Fibroblast of lung (primary cell): ENCODE measurements at regions not wholly inside any gene's neighbourhood (a gene's known extent, or its start where the extent isn't known, plus 50 kb on each side); places are given as distances from the start of the nearest gene placed in this dataset.
"Not testable (repeated sequence)": the region's sequence is repeated elsewhere in the genome, so short reads cannot be mapped to it uniquely, and the experiment has no call there.

Experiments used
- DNase-seq, 2 donors: peaks; one replicate each; pipeline versions ENCODE4 v3.0.0 to v3.0.0-alpha.2; 2010; ENCODE audit warnings: low read depth in 2 of 2
- H2AFZ ChIP-seq: 2 replicates; pipeline ENCODE4 v1.5.1; 2012; ENCODE audit warnings: low read length, control low read depth, inconsistent platforms
- H3K27ac ChIP-seq: 2 replicates; pipeline ENCODE4 v1.5.1; 2011; ENCODE audit warnings: low read length, control low read depth; ENCODE audit not compliant: insufficient read depth
- H3K27me3 ChIP-seq: 2 replicates; pipeline ENCODE4 v1.5.1; 2011; ENCODE audit warnings: mild to moderate bottlenecking, low read length; ENCODE audit not compliant: control insufficient read depth, insufficient read depth
- H3K36me3 ChIP-seq: 2 replicates; pipeline ENCODE4 v1.5.1; 2011; ENCODE audit warnings: low read length; ENCODE audit not compliant: control insufficient read depth, insufficient read depth
- H3K4me1 ChIP-seq: 2 replicates; pipeline ENCODE4 v1.5.1; 2011; ENCODE audit warnings: low read length; ENCODE audit not compliant: control insufficient read depth, insufficient read depth; ENCODE audit errors: extremely low read depth
- H3K4me2 ChIP-seq: 2 replicates; pipeline ENCODE4 v1.5.1; 2011; ENCODE audit warnings: low read length, control low read depth; ENCODE audit not compliant: insufficient read depth; ENCODE audit errors: extremely low read depth
- H3K4me3 ChIP-seq, 4 experiments: fragments of 200-600 bp in 1 of 4; sonication (generic) in 1 of 4; replicated peaks in 1 of 4; 2 replicates each; pipeline ENCODE4 v1.5.1; 2011 to 2016; ENCODE audit warnings: low read length in 4 of 4, low read depth in 3 of 4, mild to moderate bottlenecking in 3 of 4, control low read depth in 2 of 4, inconsistent platforms in 1 of 4, mixed read lengths in 1 of 4; ENCODE audit not compliant: insufficient read depth in 1 of 4; ENCODE audit errors: control extremely low read depth in 1 of 4
- H3K79me2 ChIP-seq: 2 replicates; pipeline ENCODE4 v1.5.1; 2012; ENCODE audit warnings: mild to moderate bottlenecking, low read length, inconsistent platforms; ENCODE audit not compliant: control insufficient read depth, insufficient read depth
- H3K9ac ChIP-seq: 2 replicates; pipeline ENCODE4 v1.5.1; 2011; ENCODE audit warnings: mild to moderate bottlenecking, low read length, control low read depth; ENCODE audit not compliant: insufficient read depth
- H3K9me3 ChIP-seq: 2 replicates; pipeline ENCODE4 v1.5.1; 2012; ENCODE audit warnings: low read depth, low read length; ENCODE audit not compliant: control insufficient read depth, insufficient read depth
- H4K20me1 ChIP-seq: 2 replicates; pipeline ENCODE4 v1.5.1; 2011; ENCODE audit warnings: low read length; ENCODE audit not compliant: control insufficient read depth, insufficient read depth; ENCODE audit errors: extremely low read depth
- CTCF ChIP-seq, 2 donors: IDR thresholded peaks in 1 of 2; conservative IDR thresholded peaks in 1 of 2; 1 replicate in 1 of 2; 2 replicates in 1 of 2; pipeline ENCODE4 v1.5.1; 2011 to 2012; ENCODE audit warnings: low read length in 2 of 2, control low read depth in 1 of 2, inconsistent platforms in 1 of 2, low read depth in 1 of 2, mild to moderate bottlenecking in 1 of 2
- EZH2 ChIP-seq: IDR thresholded peaks from 2 replicates; pipeline ENCODE4 v1.5.1; 2012; ENCODE audit warnings: low read length, control low read depth, mild to moderate bottlenecking; ENCODE audit errors: missing control alignments

GRCh38 chr12:131268571-131268970 is 314.9 kb downstream of the ADGRD1 start:
- H3K9me3 ChIP-seq, DNase-seq, H3K4me1 ChIP-seq, H2AFZ ChIP-seq, H4K20me1 ChIP-seq, H3K36me3 ChIP-seq, H3K9ac ChIP-seq, H3K4me3 ChIP-seq, H3K27me3 ChIP-seq, H3K4me2 ChIP-seq, H3K79me2 ChIP-seq, H3K27ac ChIP-seq: not testable (repeated sequence)

- H3K4me3 ChIP-seq: no peak overlapping the region
These were observed 315.8 kb downstream of the ADGRD1 start for GRCh38 chr12:131269551-131269950.

GRCh38 chr12:131269977-131270376 is 316.3 kb downstream of the ADGRD1 start:
- H3K27me3 ChIP-seq, H2AFZ ChIP-seq, H3K79me2 ChIP-seq, H3K27ac ChIP-seq, H3K4me1 ChIP-seq, H3K4me3 ChIP-seq, DNase-seq, H3K9ac ChIP-seq, H3K36me3 ChIP-seq, H3K4me2 ChIP-seq, H4K20me1 ChIP-seq, H3K9me3 ChIP-seq: not testable (repeated sequence)

More at GRCh38 chr12:131269551-131269950, 315.8 kb downstream of the ADGRD1 start:
- no peaks in the 10 kb centered on the region for H3K79me2 ChIP-seq
- no peak overlapping the region for H3K9ac ChIP-seq
- no peak for DNase-seq
- no peak for TF ChIP-seq CTCF (conservative IDR thresholded peaks at IDR 0.05 in 1 of 2, IDR thresholded peaks at IDR 0.05 in 1 of 2; ENCODE audit: low read depth in 1 of 2, low read length in 2 of 2)
- no peak for TF ChIP-seq EZH2
- H2AFZ ChIP-seq: no peak overlapping the region
- H3K9me3 ChIP-seq: no peaks in the 10 kb centered on the region
- H3K4me2 ChIP-seq: no peak overlapping the region
- H3K27me3 ChIP-seq: no peaks in the 10 kb centered on the region
- no peaks in the 10 kb centered on the region for H3K4me1 ChIP-seq
- no peaks in the 10 kb centered on the region for H3K36me3 ChIP-seq
- no peaks in the 10 kb centered on the region for H4K20me1 ChIP-seq
- H3K27ac ChIP-seq: no peak overlapping the region

- no peak for DNase-seq
- Histone ChIP-seq H3K9me3 (no peaks in the 10 kb centered on the region), H3K79me2 (no peaks in the 10 kb centered on the region), H4K20me1 (no peaks in the 10 kb centered on the region), H3K4me3 (no peak overlapping the region), H3K27me3 (no peaks in the 10 kb centered on the region), H3K4me2 (no peak overlapping the region), H3K36me3 (no peaks in the 10 kb centered on the region), H3K27ac (no peak overlapping the region), H2AFZ (no peak overlapping the region), H3K9ac (no peak overlapping the region), H3K4me1 (no peaks in the 10 kb centered on the region)
- TF ChIP-seq CTCF (conservative IDR thresholded peaks at IDR 0.05 in 1 of 2, IDR thresholded peaks at IDR 0.05 in 1 of 2; ENCODE audit: low read depth in 1 of 2, low read length in 2 of 2) (no peak), EZH2 (no peak)
These were observed 318.0 kb downstream of the ADGRD1 start for GRCh38 chr12:131271724-131272123.

GRCh38 chr12:131272283-131272814 is 318.6 kb downstream of the ADGRD1 start:
- H3K36me3 ChIP-seq, H3K4me2 ChIP-seq, H2AFZ ChIP-seq, H3K79me2 ChIP-seq, H3K27me3 ChIP-seq, H3K9me3 ChIP-seq, H3K9ac ChIP-seq, H3K27ac ChIP-seq, H4K20me1 ChIP-seq, H3K4me1 ChIP-seq, DNase-seq, H3K4me3 ChIP-seq: not testable (repeated sequence)
